GM12878 (cell line): ENCODE measurements at regions not wholly inside any gene's neighbourhood (a gene's known extent, or its start where the extent isn't known, plus 50 kb on each side); places are given as distances from the start of the nearest gene placed in this dataset.

ENCODE experiments used
- ATAC-seq: fragments of 200-7000 bp; cut with Tn5 transposase; 3 replicates; pipeline ENCODE4 v1.9.1; 2020; ENCODE audit warnings: mild to moderate bottlenecking, moderate library complexity
- BruUV-seq: library from RNA; stranded (reverse); fragments of 400-500 nt; replicated peaks from 2 replicates; lab custom pipeline; 2021; lab: Mats Ljungman, UMichigan
- CTCF ChIA-PET: fragments of 300-600 bp; sonication (Branson Sonifier 250); formaldehyde crosslinking; extraction: SDS; loops from one replicate; lab custom pipeline; 2021; ENCODE audit warnings: inconsistent platforms; lab: Yijun Ruan, JAX
- POLR2A ChIA-PET: fragments of 350-600 bp; formaldehyde crosslinking; extraction: SDS; loops from one replicate; lab custom pipeline; 2021; ENCODE audit warnings: inconsistent platforms; lab: Charles Lee
- RAD21 ChIA-PET: fragments of 300-600 bp; sonication (Branson Sonifier 250); formaldehyde crosslinking; loops from one replicate; lab custom pipeline; 2023; ENCODE audit warnings: antibody characterized with exemption; ENCODE audit not compliant: unreplicated experiment; lab: Charles Lee
- SMC1A ChIA-PET: fragments of 300-600 bp; sonication (Branson Sonifier 250); formaldehyde crosslinking; loops from one replicate; lab custom pipeline; 2023; ENCODE audit not compliant: unreplicated experiment, uncharacterized antibody; lab: Charles Lee
- DNase-seq: peaks from one replicate; pipeline ENCODE4 v3.0.0-alpha.2; 2011; ENCODE audit warnings: low read depth, low spot score
- FAIRE-seq: peaks from 3 replicates; lab custom pipeline; 2011; peaks lifted over from hg19 to GRCh38; lab: Jason Lieb, UNC
- H2AFZ ChIP-seq: 2 replicates; pipeline ENCODE4 v1.6.0; 2011; ENCODE audit warnings: low read depth, low read length, control low read depth; ENCODE audit not compliant: control insufficient read depth
- H3K27ac ChIP-seq: 2 replicates; pipeline ENCODE4 v1.5.1; 2011; ENCODE audit warnings: control low read depth; ENCODE audit not compliant: control insufficient read depth, insufficient read depth
- H3K27me3 ChIP-seq, 2 experiments: replicated peaks in 1 of 2; 2 replicates each; pipeline versions ENCODE4 v1.6.0 to v1.6.1; 2011; ENCODE audit warnings: low read length in 1 of 2; ENCODE audit not compliant: control insufficient read depth in 2 of 2, insufficient read depth in 2 of 2
- H3K36me3 ChIP-seq, 2 experiments: 2 replicates each; pipeline ENCODE4 v1.5.1; 2011; ENCODE audit warnings: low read length in 1 of 2; ENCODE audit not compliant: control insufficient read depth in 2 of 2, insufficient read depth in 2 of 2
- H3K4me1 ChIP-seq: 2 replicates; pipeline ENCODE4 v1.6.1; 2011; ENCODE audit warnings: mild to moderate bottlenecking, low read length, moderate library complexity, mixed read lengths; ENCODE audit not compliant: control insufficient read depth, insufficient read depth
- H3K4me2 ChIP-seq: 2 replicates; pipeline ENCODE4 v1.6.0; 2011; ENCODE audit warnings: control low read depth; ENCODE audit not compliant: control insufficient read depth, insufficient read depth
- H3K4me3 ChIP-seq: fragments of 200-600 bp; sonication (generic); 2 replicates; pipeline ENCODE4 v1.5.1; 2016
- H3K79me2 ChIP-seq: 2 replicates; pipeline ENCODE4 v1.6.0; 2011; ENCODE audit warnings: low read length; ENCODE audit not compliant: control insufficient read depth, insufficient read depth
- H3K9ac ChIP-seq: 2 replicates; pipeline ENCODE4 v1.8.0; 2011; ENCODE audit warnings: low read length, control low read depth, mixed read lengths; ENCODE audit not compliant: control insufficient read depth, insufficient read depth
- H3K9me3 ChIP-seq: replicated peaks from 3 replicates; pipeline ENCODE4 v1.5.1; 2011; ENCODE audit warnings: mild to moderate bottlenecking, low read length; ENCODE audit not compliant: control insufficient read depth, insufficient read depth
- H4K20me1 ChIP-seq: 2 replicates; pipeline ENCODE4 v1.6.0; 2011; ENCODE audit not compliant: control insufficient read depth, insufficient read depth
- ATF3 ChIP-seq: IDR thresholded peaks from 2 replicates; pipeline ENCODE4 v1.6.1; 2011; ENCODE audit warnings: low read depth, mild to moderate bottlenecking, low read length, moderate library complexity, borderline replicate concordance; ENCODE audit errors: extremely low read depth
- CUX1 ChIP-seq: IDR thresholded peaks from 2 replicates; pipeline ENCODE4 v1.6.1; 2012; ENCODE audit warnings: improper control_type of control experiment, low read depth, low read length; ENCODE audit not compliant: insufficient replicate concordance
- E2F8 ChIP-seq: fragments of 450-650 bp; IDR thresholded peaks from 2 replicates; pipeline ENCODE4 v1.6.1; 2018; ENCODE audit warnings: mild to moderate bottlenecking, low read depth, moderate library complexity; ENCODE audit not compliant: partially characterized antibody
- EGR1 ChIP-seq, 2 experiments: IDR thresholded peaks; 1 replicate in 1 of 2; 2 replicates in 1 of 2; pipeline ENCODE4 v1.6.1; 2011 to 2012; ENCODE audit warnings: low read depth in 2 of 2, low read length in 2 of 2, borderline replicate concordance in 1 of 2, mild to moderate bottlenecking in 1 of 2, moderate library complexity in 1 of 2
- FOS ChIP-seq: IDR thresholded peaks from 3 replicates; pipeline ENCODE4 v1.6.1; 2011; ENCODE audit warnings: borderline replicate concordance; ENCODE audit not compliant: insufficient read length; ENCODE audit errors: extremely low read depth
- KDM1A ChIP-seq: fragments of 200-600 bp; sonication (generic); IDR thresholded peaks from 2 replicates; pipeline ENCODE4 v1.6.1; 2016; ENCODE audit warnings: borderline replicate concordance
- LARP7 ChIP-seq: fragments of 450-650 bp; IDR thresholded peaks from 2 replicates; pipeline ENCODE4 v1.6.1; 2017; ENCODE audit warnings: mild to moderate bottlenecking
- MEF2B ChIP-seq: fragments of 450-650 bp; IDR thresholded peaks from 2 replicates; pipeline ENCODE4 v1.6.1; 2018; ENCODE audit warnings: mild to moderate bottlenecking, moderate library complexity; ENCODE audit not compliant: partially characterized antibody, poor library complexity, severe bottlenecking
- MTA2 ChIP-seq: fragments of 450-650 bp; IDR thresholded peaks from 2 replicates; pipeline ENCODE4 v1.6.1; 2016; ENCODE audit warnings: low read depth, mild to moderate bottlenecking, moderate library complexity
- MTA3 ChIP-seq: IDR thresholded peaks from 2 replicates; pipeline ENCODE4 v1.6.1; 2012; ENCODE audit warnings: low read length, inconsistent platforms, borderline replicate concordance
- MXI1 ChIP-seq: fragments of 150-350 bp; IDR thresholded peaks from 2 replicates; pipeline ENCODE4 v1.6.1; 2011; ENCODE audit warnings: low read depth, mild to moderate bottlenecking, inconsistent platforms, low read length, improper control_type of control experiment
- NFIC ChIP-seq: IDR thresholded peaks from 2 replicates; pipeline ENCODE4 v1.6.1; 2012; ENCODE audit warnings: low read depth, mild to moderate bottlenecking, inconsistent platforms, low read length, moderate library complexity
- POLR2AphosphoS2 ChIP-seq: IDR thresholded peaks from 2 replicates; pipeline ENCODE4 v1.6.1; 2011; ENCODE audit warnings: low read depth, mild to moderate bottlenecking, low read length, improper control_type of control experiment, moderate library complexity
- SIN3A ChIP-seq: IDR thresholded peaks from 2 replicates; pipeline ENCODE4 v1.6.1; 2012; ENCODE audit warnings: low read depth, low read length, improper control_type of control experiment
- SUPT20H ChIP-seq: IDR thresholded peaks from 2 replicates; pipeline ENCODE4 v1.6.1; 2011; ENCODE audit warnings: low read depth, mild to moderate bottlenecking, low read length, moderate library complexity, borderline replicate concordance; ENCODE audit not compliant: control insufficient read depth
- TBL1XR1 ChIP-seq: IDR thresholded peaks from 2 replicates; pipeline ENCODE4 v1.6.1; 2012; ENCODE audit warnings: low read depth, low read length, improper control_type of control experiment
- ZBED1 ChIP-seq: IDR thresholded peaks from 2 replicates; pipeline ENCODE4 v1.6.1; 2016; ENCODE audit warnings: borderline replicate concordance
- WGBS: methylation state at CpG from one replicate; pipeline ENCODE4 v1.1.6; 2016; ENCODE audit warnings: low lambda C conversion rate; ENCODE audit not compliant: insufficient replicate concordance, insufficient coverage; ENCODE audit errors: missing lambda C conversion rate; 5-methylcytosine and 5-hydroxymethylcytosine counted together
- in situ Hi-C: fragments of 300-500 bp; cut with MboI; formaldehyde crosslinking; loops from 9 replicates; pipeline ENCODE4 v1.14.3; 2018; ENCODE audit warnings: mixed read lengths
- intact Hi-C: fragments of 100-400 bp; cut with micrococcal nuclease; formaldehyde crosslinking; loops from one replicate; pipeline ENCODE4 v1.14.2; 2022; ENCODE audit not compliant: unreplicated experiment

GRCh38 chr16:72332926-72333325, 161.0 kb upstream of the PMFBP1 start (continued):
- TF ChIP-seq CUX1 = no peak
- TF ChIP-seq LARP7 = no peak
- no peak for TF ChIP-seq NFIC
- no peak for TF ChIP-seq TBL1XR1
- TF ChIP-seq ZBED1 = no peak
- no peak for TF ChIP-seq SIN3A
- TF ChIP-seq POLR2AphosphoS2 = no peak
- no peak for TF ChIP-seq EGR1 (IDR thresholded peaks at IDR 0.05; ENCODE audit: borderline replicate concordance in 1 of 2, low read depth in 2 of 2, low read length in 2 of 2)

GRCh38 chr16:72324578-72324977, 152.6 kb upstream of the PMFBP1 start:
- in situ Hi-C loops = no loop called here
- ChIA-PET SMC1A (no interaction called here), POLR2A (no interaction called here), CTCF (no interaction called here), RAD21 (no interaction called here)
- Histone ChIP-seq H3K27me3 (no peaks in the 10 kb centered on the region), H2AFZ (no peak overlapping the region), H3K4me1 (no peaks in the 10 kb centered on the region), H3K9ac (no peak overlapping the region), H3K27ac (no peak overlapping the region), H3K4me3 (no peak overlapping the region), H3K9me3 (no peaks in the 10 kb centered on the region; the same call in 2 of the 3 replicates), H4K20me1 (no peaks in the 10 kb centered on the region), H3K4me2 (no peak overlapping the region), H3K79me2 (no peaks in the 10 kb centered on the region), H3K36me3 (no peaks in the 10 kb centered on the region; a peak in 1 of 4 replicates)
- WGBS = 82% methylated on average over 7 of the region's 7 CpGs
- BruUV-seq = no TSS peak
- no peak for FAIRE-seq
- ATAC-seq = no peak
- DNase-seq = no peak
- intact Hi-C loops = no loop called here
- no peak for TF ChIP-seq MXI1
- no peak for TF ChIP-seq SUPT20H
- no peak for TF ChIP-seq FOS
- TF ChIP-seq MTA2 = no peak
- no peak for TF ChIP-seq MEF2B
- TF ChIP-seq ATF3 = no peak
- no peak for TF ChIP-seq KDM1A
- TF ChIP-seq E2F8 = no peak
- TF ChIP-seq MTA3 = no peak
